ENCODE measurements at regions not wholly inside any gene's neighbourhood (a gene's known extent, or its start where the extent isn't known, plus 50 kb on each side); places are given as distances from the start of the nearest gene placed in this dataset.

DNA sequence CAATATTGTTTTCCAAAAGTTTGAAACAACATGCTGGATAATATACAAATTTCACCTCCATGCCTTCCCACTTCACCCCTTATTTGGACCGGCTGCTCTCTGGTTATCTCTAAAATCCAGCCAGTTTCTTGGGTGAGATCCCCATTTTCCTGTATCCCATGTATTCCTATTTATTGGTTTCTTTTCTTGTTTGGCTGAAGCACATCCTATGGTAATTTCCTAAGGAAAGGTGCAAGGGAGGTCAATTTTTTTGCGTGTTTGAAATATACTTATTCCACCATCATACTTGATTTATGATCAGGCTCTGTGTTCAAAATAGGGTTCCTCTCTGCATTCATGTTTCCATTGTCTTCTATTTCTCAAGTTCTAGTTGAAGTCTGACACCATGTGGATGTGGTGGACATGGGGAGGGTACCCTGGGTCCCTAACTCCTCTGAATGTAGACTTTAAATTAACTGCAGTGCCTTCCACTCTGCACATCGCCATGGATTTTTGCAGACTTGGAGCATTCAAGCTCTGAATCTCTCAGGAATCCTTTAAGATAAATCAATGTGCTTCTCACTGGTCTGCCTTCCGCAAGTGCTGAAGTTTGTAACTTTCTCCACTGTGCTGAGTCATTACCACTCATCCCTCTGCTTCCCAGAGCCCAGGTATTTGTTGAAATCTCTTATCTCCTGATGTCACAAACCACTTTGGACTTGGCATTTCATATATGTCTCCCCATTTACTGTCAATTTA is 52.1 kb upstream of the TLE3 start:
- DNase-seq, result no peak
- in situ Hi-C loops (cut with MboI; ENCODE audit: low pct_unique_long_range_greater_than_20kb, low sequenced_read_pairs), result no loop called here

DNA sequence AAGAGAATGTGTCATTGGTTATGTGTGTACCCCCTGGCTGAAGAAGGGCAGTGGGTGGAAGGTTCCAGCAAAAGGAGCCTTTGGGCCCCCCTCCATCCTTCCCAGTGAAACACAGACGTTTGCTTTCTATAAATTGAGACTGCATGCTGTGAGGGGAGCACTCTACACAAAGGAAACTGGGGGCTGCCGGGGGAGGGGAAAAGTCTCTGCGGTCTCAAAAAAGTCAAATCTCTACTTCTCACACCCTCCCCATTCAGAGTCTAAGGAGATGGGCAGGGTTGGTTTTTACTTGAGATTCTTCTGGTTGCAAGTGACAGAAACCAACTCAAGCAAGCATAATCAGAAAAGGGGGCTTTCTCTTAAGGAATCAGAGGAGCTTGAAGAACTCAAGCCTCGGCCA is 50.1 kb upstream of the TLE3 start:
- in situ Hi-C loops (cut with MboI; ENCODE audit: low pct_unique_long_range_greater_than_20kb, low sequenced_read_pairs), result no loop called here
- DNase-seq, result peak; percentile 76

Measured in KBM-7 (cell line).